Keratinocyte (primary cell): ENCODE measurements at regions not wholly inside any gene's neighbourhood (a gene's known extent, or its start where the extent isn't known, plus 50 kb on each side); places are given as distances from the start of the nearest gene placed in this dataset.

Experiments
- CTCF ChIP-seq, 3 experiments: IDR thresholded peaks in 1 of 3; conservative IDR thresholded peaks in 1 of 3; optimal IDR thresholded peaks in 1 of 3; 2 replicates in 2 of 3; 3 replicates in 1 of 3; pipeline versions ENCODE3 to v1.5.1; 2011; ENCODE audit warnings: low read length in 3 of 3, mild to moderate bottlenecking in 3 of 3, moderate library complexity in 2 of 3, control low read depth in 1 of 3, inconsistent platforms in 1 of 3; ENCODE audit not compliant: insufficient read depth in 2 of 3; ENCODE audit errors: extremely low read depth in 1 of 3
- EZH2 ChIP-seq: IDR thresholded peaks from one replicate; pipeline ENCODE4 v1.6.1; 2012; ENCODE audit warnings: inconsistent platforms, mild to moderate bottlenecking, low read length, moderate library complexity

GRCh38 chr11:81792416-81792815 lies 941.2 kb downstream of the FAM181B start:
- no peak for TF ChIP-seq CTCF (optimal IDR thresholded peaks at IDR 0.05 in 1 of 3, IDR thresholded peaks at IDR 0.05 in 1 of 3, conservative IDR thresholded peaks at IDR 0.05 in 1 of 3; ENCODE audit: extremely low read depth in 1 of 3, insufficient read depth in 2 of 3, low read length in 3 of 3)
- no peak for TF ChIP-seq EZH2
